Stimulated activated CD8-positive, alpha-beta memory T cell treated with anti-CD3 and anti-CD28 coated beads, Interleukin-15, amount 100 ng/mL, for 24 hours (primary cell): ENCODE measurements at regions not wholly inside any gene's neighbourhood (a gene's known extent, or its start where the extent isn't known, plus 50 kb on each side); places are given as distances from the start of the nearest gene placed in this dataset.
"Not testable (repeated sequence)": the region's sequence is repeated elsewhere in the genome, so short reads cannot be mapped to it uniquely, and the experiment has no call there.

Source experiments
- DNase-seq: peaks from one replicate; pipeline ENCODE4 v3.0.0-alpha.2; 2020; ENCODE audit warnings: low read depth

DNA sequence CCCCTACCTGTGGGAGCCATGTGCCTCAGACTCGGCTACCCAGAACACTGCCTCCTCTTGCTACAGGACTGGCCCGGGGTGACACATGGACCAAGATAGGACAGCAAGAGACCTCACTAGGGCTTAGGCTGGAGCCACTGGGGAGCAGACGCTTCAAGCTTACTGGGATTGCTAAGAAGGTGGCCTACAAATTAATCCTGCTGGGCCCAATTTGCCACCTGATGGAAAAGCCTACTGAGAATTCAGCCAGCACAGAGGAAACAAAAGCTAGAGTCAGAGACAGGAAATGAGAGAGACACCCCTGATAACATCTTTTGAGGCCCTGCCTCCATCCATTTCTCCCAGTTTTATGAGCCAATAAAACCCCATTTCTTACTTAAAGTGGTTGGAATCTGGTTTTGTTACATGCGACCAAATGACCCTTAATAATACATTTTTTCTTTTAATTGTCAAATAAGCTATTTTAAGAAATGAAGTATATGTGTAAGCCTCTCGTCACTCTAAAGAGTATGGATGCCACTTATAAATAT lies 282.1 kb downstream of the CXCL12 start:
- DNase-seq = no peak

DNA sequence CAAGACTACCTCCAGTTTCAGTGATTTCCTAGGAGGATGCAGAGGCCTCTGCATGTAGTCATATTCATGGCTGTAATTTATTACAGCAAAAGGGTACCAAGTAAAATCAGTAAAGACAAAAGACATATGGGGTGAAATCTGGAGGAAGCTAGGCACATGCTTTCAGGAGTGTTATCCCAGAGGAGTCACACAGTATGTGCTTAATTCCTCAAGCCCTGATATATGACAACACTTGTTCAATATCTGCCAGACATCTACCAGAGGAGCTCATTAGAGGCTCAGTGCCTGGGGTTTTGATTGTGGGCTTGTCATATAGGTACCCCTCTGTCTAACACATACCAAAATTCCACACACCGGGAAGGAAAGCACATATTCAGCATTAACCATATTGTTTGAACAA lies 283.8 kb downstream of the CXCL12 start:
- no peak for DNase-seq

DNA sequence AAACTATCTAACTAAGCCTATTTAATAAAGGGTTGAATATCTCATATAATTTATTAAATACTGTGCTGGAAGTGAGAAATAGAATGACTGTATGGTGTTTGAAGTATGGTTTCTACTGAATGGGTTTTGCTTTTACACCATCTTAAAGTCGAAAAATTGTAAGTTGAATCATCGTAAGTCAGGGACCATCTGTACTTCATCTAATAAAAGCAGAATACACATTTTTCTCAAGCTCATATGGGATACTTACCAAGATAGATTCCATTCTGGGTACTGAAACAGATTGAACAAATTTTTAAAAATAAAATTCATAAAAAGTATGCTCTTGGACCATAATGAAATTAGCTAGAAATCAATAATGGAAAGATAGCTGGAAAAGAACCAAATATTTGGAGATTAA lies 285.4 kb downstream of the CXCL12 start:
- DNase-seq = no peak

DNA sequence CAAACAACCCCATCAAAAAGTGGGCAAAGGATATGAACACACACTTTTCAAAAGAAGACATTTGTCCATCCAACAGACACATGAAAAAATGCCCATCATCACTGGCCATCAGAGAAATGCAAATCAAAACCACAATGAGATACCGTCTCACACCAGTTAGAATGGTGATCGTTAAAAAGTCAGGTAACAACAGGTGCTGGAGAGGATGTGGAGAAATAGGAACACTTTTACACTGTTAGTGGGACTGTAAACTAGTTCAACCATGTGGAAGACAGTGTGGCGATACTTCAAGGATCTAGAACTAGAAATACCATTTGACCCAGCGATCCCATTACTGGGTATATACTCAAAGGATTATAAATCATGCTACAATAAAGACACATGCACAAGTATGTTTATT lies 288.7 kb downstream of the CXCL12 start:
- DNase-seq = not testable (repeated sequence)

DNA sequence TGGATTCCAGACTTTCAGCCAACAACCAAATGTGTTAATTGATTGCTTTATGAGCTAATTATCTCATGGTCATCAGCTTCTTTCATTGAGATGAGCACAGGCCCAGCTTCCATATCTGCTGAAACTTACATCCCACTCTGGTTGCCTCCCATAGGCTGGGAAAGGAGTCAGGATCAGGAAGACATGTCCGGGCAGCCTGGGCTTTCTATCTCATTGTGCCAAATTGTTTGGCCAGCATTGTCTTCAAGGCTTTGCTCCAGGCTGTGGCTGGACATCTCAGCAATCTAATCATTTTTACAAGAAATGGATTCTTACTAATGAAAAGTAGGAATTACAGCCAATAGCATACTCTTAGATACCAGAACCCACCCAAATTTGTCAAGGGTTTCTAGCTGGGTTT lies 295.2 kb downstream of the CXCL12 start:
- no peak for DNase-seq

DNA sequence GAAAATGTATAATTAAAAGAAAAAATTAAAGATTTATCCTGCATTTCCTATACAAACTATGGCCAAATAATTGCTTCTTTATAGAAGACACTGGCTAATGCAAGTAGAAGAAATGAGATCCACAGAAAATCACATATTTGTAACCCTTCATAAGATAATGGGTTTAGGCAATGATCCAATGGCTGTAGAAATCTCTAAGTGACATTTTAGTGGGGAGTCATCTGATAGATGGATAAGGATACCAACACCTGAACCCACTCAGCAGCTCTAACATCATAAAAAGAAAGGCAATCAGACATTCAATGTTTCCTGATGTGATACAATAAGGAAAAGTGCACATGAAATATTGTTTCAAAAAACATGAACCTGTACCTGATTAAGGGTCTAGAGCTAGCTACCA lies 297.5 kb downstream of the CXCL12 start:
- no peak for DNase-seq

DNA sequence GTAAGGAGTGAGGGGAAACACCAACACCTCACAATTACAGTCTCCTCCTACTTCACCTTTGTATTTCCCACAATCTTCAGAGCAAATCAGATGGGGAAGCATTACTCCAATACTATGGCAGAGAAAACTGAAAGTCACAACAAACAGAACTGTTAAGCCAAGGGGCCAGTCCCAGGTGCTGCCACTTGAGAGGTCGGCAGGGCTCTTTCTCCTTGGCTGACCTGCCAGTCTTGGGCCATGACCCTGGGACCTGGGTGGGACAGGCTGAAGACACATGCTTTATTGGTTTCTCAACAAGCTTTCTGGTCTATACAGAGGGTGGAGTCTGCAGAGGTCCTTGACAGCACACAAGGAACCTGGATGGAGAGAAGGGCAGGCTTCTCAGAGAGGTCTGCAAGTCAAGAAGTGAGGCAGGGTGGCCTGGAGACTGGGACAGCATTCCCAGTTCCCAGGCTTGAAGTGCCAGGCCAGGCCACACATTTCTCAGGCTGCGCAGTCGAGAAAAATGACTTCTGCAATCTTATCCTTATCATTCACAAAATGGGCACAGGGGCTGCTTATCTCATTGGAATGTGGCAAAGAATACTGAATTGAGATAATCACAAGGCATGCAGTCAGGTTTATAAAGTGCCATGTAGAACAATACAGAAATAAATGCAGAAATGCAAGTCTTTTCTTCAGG lies 301.0 kb downstream of the CXCL12 start:
- no peak for DNase-seq

DNA sequence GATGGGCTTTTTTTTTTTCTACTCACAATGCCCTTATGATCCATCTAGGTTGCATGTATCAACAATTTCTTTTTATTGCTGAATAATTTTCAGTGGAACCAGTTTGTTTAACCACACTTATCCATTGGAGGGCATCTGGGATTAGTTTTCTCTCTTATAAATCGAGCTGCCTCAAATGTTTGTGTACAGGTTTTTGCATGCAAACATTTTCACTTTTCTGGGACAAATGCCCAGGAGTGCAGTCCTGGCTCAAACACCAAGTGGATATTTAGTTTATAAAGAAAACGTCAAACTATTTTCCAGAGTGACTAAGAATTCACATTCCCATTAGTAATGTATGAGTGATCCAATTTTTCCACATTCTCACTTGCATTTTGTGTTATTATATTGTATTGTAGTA lies 313.4 kb downstream of the CXCL12 start:
- DNase-seq = no peak

DNA sequence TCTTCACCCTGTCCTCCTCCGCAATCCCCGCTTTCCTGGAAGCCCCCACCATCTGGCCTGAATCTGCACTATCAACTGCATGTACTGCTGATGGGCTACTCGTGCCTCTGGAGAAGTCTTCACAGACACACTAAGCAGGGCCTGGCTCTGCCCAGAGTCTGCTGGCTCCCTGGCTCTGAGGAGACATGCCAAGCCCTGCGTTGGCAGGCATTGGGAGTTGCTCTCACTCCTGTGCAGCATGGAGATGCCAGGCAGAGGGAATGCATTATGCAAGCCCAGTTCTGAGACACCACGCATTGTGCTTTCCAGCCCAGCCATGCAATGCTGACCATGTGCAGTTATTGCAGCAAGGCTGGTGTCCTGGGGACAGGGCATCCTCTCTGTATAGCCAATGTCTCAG lies 314.6 kb downstream of the CXCL12 start:
- no peak for DNase-seq

DNA sequence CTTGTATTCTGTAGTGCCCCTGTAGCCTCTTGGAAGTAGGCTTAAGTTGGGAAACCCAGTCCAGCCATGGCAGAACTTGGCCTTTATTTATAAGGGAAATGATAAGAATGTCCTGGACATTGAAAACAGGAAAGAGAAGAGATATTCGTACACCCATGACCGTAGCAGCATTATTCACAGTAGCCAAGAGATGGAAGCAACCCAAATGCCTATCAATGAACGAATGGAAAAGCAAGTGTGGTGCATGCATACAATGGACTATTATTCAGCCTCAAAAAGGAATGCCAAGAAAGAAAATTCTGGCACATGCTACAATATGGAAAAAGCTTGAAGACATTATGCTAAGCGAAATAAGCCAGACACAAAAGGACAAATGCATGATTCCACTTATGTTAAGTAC lies 315.3 kb downstream of the CXCL12 start:
- no peak for DNase-seq

DNA sequence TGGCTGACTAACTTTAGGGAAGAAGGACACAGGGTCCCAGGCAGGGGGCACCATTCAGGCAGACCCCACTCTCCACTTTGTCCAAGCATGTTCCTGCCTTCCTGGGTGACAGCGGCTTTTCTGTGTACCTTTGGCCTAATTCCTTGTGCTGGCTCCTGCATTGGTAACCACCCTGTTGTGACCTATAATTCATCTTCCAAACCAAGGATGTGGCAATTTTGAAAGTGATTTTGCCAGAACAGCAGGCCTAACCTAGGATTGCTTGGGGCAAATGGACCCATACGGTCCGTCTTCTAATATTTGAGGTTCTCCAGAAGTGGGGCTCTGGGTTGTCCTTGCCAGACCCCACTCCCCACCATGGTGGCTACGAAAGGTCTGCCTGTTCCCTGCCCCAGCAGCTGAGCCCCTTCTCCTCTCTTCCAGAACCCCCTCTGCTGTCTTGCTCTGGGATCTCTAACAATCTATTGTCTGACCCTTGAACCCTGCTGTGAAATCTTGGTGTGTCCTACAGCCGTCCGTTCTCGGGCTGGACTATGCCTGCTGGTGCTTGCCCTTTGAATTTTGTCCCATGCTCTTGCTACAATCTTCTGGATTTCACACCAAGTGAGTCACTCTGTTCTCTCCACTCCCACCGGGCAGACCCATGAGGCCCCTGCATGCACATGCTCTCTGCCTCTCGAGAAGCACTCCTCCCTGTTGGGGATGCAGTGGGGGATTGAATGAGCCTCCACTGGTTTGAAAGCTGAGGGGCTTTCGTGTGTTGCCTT lies 316.0 kb downstream of the CXCL12 start:
- DNase-seq = no peak

DNA sequence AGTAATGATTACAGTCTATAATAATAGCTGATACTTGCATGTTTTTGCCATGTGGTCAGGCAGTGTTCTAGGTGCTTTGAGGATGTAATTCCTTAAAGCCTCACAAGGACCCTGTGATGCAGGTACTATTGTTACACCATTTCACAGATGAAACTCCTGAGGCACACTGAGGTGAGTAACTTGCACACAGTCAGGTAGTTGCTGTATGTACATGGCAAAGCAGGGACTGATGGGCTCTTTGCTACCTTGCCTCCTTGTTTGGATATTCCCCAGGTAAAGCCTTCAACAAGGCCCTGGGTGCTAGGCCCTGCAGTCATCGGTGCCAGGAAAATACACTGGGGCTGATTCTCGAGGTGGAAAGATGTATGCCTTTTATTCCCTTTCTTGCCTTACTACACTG lies 317.5 kb downstream of the CXCL12 start:
- DNase-seq = no peak

DNA sequence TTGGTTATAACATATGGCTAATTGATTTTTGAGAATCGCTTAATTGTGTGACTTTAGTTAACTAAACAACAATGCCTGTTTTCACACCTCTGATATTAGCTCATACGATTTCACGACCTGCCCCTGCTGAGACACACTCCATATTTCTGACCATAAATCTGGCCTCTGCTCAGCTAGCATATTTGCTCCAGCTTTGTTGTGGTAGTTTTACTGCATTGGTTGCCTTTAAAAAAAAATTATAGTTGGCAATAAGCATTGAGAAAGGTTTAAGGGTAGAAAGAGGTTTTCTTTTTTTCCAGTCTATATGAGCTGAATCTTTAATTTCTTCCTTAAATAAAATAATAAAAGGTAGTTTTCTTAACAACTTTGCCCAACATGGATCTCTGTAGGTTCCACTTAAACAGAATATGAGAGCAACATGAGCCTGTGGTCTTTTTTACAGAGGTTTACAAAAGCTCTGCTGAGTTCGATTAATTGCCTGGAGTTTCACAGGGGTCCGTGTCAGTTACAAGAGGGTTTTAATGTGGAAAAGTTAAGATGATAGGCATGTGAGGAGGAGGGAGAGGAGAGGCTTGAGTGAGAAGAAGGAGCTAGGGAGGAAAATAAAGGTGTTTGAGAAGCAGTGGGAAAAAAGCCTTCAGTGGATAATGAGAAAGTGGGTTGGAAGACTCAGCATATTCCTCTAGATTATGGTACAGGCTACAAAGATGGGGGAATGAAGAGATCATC lies 318.2 kb downstream of the CXCL12 start:
- DNase-seq = no peak

DNA sequence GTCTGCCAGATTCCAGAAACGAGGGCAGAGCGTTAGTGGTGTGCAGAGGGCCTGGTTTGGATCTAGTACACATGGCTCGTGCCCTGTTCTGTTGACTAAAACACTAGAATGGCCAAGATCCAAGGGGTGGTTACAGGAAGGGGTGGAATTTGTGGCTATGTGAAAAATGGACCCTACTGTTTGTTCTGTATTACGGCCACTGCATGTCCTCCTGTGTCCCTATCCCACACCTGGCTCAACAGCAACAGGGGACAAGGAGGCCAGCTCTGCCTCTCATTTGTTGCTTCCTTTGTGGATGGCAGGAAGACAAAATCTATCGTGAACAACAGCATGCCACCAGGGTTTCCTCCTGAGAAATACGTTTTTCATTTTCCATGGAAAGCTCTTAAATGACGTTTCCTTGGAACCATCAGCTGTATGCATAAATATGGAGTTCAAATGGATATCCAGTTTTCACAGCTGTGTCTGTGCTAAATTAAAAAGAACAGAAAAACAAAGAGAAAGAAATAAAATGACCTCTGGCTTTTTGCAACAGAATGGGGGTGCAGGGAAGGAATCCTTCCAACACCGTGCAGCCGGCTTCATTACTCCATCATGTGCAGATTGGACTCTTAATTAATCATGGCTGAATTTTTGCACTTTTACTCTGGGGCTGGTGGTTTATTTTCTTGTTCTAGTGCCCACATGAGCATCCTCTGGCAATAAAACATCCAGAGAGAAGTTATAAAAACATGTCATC lies 318.9 kb downstream of the CXCL12 start:
- no peak for DNase-seq

DNA sequence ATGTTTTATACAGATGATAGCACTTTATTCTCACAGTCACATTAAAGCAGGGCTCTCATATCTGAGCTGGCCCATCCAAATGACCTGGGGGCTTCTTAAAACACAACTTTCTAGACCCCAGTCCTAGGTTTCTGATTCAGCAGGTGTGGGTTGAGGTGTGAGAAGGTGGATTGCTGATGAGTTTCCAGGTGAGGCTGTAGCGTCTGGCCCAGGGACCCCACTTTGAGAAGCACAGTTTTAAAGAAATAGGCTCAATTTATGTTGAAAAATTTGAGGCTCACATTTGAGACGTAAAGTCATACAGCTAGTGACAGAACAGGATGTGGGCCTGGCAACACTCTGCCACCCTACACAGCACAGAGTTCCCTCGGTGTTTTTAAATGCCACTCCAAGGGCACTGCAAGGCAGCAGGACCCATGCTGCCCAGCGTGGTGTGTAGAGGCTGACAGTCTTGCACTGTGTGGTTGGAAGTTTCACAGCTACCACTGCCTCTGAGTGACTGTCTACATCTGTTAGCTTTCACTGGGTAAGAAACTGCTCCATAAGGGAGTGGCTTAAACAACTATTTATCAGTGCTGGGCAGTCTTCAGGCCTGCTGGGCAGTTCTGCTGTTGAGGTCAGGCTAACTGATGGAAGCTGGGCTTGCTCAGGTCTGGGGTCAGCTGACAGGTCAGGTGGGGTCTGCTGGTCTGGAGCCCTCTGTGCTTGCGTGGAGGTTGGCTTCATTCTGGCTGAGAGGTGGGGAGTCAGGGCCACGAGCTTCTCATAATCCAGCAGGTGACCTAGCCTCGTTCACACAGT lies 319.7 kb downstream of the CXCL12 start:
- DNase-seq = no peak

DNA sequence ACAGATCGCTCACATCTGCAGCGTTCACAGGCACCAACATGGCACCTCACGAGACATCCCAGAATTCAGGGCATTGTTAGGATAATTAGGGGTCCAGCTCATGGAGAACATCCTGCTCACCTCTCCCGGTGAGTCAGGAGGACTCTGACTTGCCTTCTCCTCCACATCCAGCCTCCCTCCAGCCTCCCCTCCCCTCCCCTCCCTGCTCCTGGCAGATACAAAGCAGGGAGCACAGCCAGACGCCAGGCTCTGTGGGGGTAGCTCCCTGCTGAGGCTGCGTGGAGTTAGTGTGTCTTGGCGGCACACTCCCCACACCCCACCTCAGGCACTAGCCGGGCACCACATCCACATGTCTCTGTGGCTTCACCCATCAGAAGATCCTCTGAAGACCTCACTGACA lies 320.6 kb downstream of the CXCL12 start:
- DNase-seq = no peak

DNA sequence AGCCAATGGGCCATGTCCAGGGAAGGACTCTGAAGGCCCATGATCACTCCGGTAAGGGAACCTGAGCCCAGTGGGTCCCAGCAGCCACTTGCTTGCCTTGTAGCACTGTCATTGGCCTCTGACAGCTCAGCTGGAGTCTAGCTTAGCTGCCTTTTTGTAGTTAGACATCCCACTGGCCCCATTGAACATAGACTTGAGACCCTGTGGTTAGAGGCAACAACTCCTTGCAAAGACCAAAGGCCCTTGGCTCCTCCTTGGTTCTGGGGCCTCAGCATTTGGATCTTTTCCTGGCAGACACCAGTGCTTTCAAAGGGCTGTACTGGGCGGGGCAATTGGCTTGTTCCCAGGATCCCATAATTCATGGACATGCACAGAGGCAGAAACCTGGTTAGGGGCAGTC lies 321.2 kb downstream of the CXCL12 start:
- no peak for DNase-seq

DNA sequence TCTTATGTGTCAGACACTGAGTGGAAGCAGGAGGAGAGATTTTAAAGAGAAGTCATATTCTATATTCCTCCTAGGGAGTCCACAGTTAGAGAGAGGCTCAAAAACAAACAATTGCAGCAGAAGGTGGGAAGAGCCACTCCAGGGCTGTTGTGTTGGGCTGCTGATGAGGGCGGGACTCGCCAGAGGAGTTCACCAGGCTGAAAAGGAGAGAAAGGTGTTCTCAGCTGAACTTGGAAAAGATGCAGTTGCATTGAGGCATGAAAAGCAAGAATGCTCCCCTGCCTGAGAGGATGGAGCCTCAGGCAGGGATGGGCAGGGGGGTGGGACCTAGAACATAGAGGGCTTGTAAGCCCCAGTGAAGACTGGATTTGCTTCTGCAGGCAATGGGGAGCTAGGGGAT lies 324.2 kb downstream of the CXCL12 start:
- DNase-seq = no peak

DNA sequence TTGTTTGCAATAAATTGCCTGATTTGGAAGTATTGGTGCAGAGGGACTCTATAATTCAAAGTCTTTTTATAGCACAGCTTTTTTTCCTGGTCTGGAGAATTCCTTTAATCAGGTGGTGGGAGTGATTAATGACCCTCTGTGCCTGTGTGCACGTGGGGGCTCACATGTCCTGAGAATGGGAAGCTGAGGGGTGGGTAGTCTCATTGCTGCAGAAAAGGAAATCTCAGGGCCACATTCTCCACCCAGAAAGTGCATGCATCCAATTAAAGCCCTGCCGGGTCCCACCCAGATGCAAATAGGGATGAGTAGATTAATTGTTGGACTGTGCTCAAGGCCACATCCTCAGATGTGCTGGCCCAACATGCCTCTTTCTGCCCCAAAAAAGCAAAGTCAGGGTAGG lies 324.7 kb downstream of the CXCL12 start:
- DNase-seq = no peak

DNA sequence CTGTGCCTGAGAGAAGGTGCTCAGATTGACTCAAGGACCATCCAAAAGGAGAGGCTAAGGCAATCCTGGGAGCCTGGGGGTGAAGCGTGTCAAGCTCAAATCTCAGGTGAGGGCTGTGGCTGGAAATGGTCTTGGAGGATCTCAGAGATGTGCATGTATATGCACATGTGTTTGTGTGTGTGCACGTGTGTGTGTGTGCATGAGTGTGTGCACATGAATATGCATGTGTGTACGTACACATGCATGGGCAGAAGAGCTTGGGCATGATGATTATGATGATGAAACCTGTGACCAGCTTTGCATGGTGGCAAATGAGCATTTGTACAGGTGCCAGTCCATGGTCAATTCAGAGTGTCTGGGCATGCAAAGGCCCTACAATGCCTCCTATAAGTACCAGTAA lies 326.6 kb downstream of the CXCL12 start:
- no peak for DNase-seq
